ENCODE measurements at regions not wholly inside any gene's neighbourhood (a gene's known extent, or its start where the extent isn't known, plus 50 kb on each side); places are given as distances from the start of the nearest gene placed in this dataset.

DNA sequence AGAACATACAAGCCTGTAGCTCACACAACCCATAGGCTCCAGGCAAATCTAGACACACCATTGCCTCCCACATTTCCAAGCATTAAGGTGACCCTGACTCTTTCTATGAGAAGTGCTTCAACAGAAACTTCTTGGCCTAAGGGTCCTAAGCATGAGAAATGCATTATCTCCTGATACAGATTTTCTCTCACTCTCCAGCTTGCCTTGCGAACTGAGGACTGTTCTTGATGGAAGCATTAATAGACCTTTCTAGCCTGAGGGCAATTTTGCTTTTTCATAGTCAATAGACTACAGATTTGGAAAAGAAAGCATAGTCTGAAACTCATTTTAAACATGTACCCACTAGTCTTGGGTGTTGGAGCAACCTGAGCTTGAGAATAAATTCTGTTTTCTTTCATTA, 1801.3 kb upstream of the PCDH7 start (continued):
- no peak for TF ChIP-seq ATF7 (IDR thresholded peaks at IDR 0.05; ENCODE audit: low read depth)

DNA sequence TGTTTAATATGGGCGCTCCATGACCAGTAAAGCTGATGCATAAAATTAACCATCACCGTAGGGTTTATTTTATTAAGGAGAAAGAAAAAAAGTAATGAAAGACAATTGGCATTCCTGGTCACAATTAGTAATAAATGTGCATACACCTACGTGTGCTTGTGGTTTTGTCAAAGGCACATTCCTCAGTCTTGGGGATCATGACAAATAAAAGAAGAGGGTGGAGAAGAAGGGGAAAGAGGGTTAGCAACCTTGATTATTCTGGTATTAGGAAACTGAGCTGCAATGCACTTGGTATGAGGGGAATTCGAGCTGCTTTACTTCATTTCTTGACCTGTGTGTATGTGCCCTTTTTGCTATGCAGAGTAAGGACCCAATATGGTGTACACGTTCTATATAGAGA, 1798.3 kb upstream of the PCDH7 start:
- no peak overlapping the region for H3K4me3 ChIP-seq
- H3K27me3 ChIP-seq (replicated peaks in 1 of 2; ENCODE audit: control insufficient read depth in 2 of 2, insufficient read depth in 2 of 2, low read length in 1 of 2) = no peaks in the 10 kb centered on the region
- no peaks in the 10 kb centered on the region for H3K36me3 ChIP-seq (ENCODE audit: control insufficient read depth in 2 of 2, insufficient read depth in 2 of 2, low read length in 1 of 2)
- WGBS (ENCODE audit: insufficient coverage, insufficient replicate concordance, low lambda C conversion rate, missing lambda C conversion rate) = 9% methylated on average over 5 of the region's 5 CpGs
- H3K4me1 ChIP-seq (ENCODE audit: control insufficient read depth, insufficient read depth, low read length) = no peaks in the 10 kb centered on the region
- ChIA-PET RAD21 (ENCODE audit: unreplicated experiment) (interaction anchor here (0.6 kb wide), 1 partner anchor 171 kb away, joined by 4 read pairs; no protein-coding TSS in a partner anchor), SMC1A (ENCODE audit: uncharacterized antibody, unreplicated experiment) (no interaction called here), POLR2A (no interaction called here), CTCF (no interaction called here)
- BruUV-seq (replicated peaks) = no TSS peak
- H3K4me2 ChIP-seq (ENCODE audit: control insufficient read depth, insufficient read depth) = no peak overlapping the region
- no peak for FAIRE-seq
- ATAC-seq = no peak
- no peak for DNase-seq (ENCODE audit: low read depth, low spot score)
- H4K20me1 ChIP-seq (ENCODE audit: control insufficient read depth, insufficient read depth) = no peaks in the 10 kb centered on the region
- H3K9ac ChIP-seq (ENCODE audit: control insufficient read depth, insufficient read depth, low read length) = no peak overlapping the region
- TF ChIP-seq GABPA (IDR thresholded peaks at IDR 0.05; ENCODE audit: low read depth) = no peak
- TF ChIP-seq RFX5 (IDR thresholded peaks at IDR 0.05; ENCODE audit: low read depth, low read length) = no peak
- TF ChIP-seq ZNF384 (IDR thresholded peaks at IDR 0.05; ENCODE audit: borderline replicate concordance, low read depth, low read length) = no peak
- TF ChIP-seq JUND (IDR thresholded peaks at IDR 0.05; ENCODE audit: low read depth, low read length) = no peak
- TF ChIP-seq SRF (IDR thresholded peaks at IDR 0.05; ENCODE audit: low read depth in 2 of 2, low read length in 2 of 2) = no peak
- TF ChIP-seq TAF1 (IDR thresholded peaks at IDR 0.05; ENCODE audit: borderline replicate concordance, low read depth, low read length) = no peak
- H3K79me2 ChIP-seq (ENCODE audit: control insufficient read depth, insufficient read depth, low read length) = no peaks in the 10 kb centered on the region
- H2AFZ ChIP-seq (ENCODE audit: control insufficient read depth, low read depth, low read length) = no peak overlapping the region
- no peaks in the 10 kb centered on the region for H3K9me3 ChIP-seq (replicated peaks; ENCODE audit: control insufficient read depth, insufficient read depth, low read length)
- no peak overlapping the region for H3K27ac ChIP-seq (ENCODE audit: control insufficient read depth, insufficient read depth)
- in situ Hi-C loops (cut with MboI) (no loop called here), intact Hi-C loops (cut with micrococcal nuclease; ENCODE audit: unreplicated experiment) (no loop called here)

DNA sequence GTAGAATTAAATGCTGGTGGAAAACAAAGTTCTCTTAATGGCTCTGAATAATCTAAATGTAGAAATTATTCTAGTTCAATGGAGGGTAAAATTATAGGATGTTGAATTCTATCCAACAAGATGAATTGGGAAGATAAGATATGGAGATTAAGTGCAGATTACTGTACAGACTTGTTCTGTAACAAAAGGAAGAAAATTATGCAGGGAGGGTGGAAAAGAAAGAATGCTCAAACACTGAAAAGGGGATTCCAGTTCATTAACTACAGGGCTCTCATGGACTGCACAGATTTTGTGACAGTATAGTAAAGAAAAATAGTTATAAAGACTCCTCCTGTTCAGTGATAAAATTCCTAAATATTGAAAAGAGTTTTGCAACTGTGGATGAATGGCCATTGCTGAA, 1794.0 kb upstream of the PCDH7 start:
- ChIA-PET RAD21 (ENCODE audit: unreplicated experiment) (no interaction called here), SMC1A (ENCODE audit: uncharacterized antibody, unreplicated experiment) (no interaction called here), CTCF (no interaction called here), POLR2A (no interaction called here)
- BruUV-seq (replicated peaks) = no TSS peak
- no peaks in the 10 kb centered on the region for H3K27me3 ChIP-seq (replicated peaks in 1 of 2; ENCODE audit: control insufficient read depth in 2 of 2, insufficient read depth in 2 of 2, low read length in 1 of 2)
- H3K27ac ChIP-seq (ENCODE audit: control insufficient read depth, insufficient read depth) = no peak overlapping the region
- no peaks in the 10 kb centered on the region for H3K9me3 ChIP-seq (replicated peaks; ENCODE audit: control insufficient read depth, insufficient read depth, low read length)
- H3K4me1 ChIP-seq (ENCODE audit: control insufficient read depth, insufficient read depth, low read length) = no peaks in the 10 kb centered on the region
- no peak overlapping the region for H3K9ac ChIP-seq (ENCODE audit: control insufficient read depth, insufficient read depth, low read length)
- FAIRE-seq = no peak
- H2AFZ ChIP-seq (ENCODE audit: control insufficient read depth, low read depth, low read length) = no peak overlapping the region
- DNase-seq (ENCODE audit: low read depth, low spot score) = no peak
- no peaks in the 10 kb centered on the region for H3K36me3 ChIP-seq (ENCODE audit: control insufficient read depth in 2 of 2, insufficient read depth in 2 of 2, low read length in 1 of 2)
- in situ Hi-C loops (cut with MboI) = no loop called here
- no peak overlapping the region for H3K4me2 ChIP-seq (ENCODE audit: control insufficient read depth, insufficient read depth)
- H4K20me1 ChIP-seq (ENCODE audit: control insufficient read depth, insufficient read depth) = no peaks in the 10 kb centered on the region
- no peak overlapping the region for H3K4me3 ChIP-seq
- no peak for ATAC-seq
- no peak for TF ChIP-seq KAT2A (conservative IDR thresholded peaks at IDR 0.05; ENCODE audit: control insufficient read depth, low read depth, low read length)
- no peak for TF ChIP-seq CEBPZ (IDR thresholded peaks at IDR 0.05; ENCODE audit: low read depth, low read length)
- intact Hi-C loops (cut with micrococcal nuclease; ENCODE audit: unreplicated experiment) = no loop called here
- no peaks in the 10 kb centered on the region for H3K79me2 ChIP-seq (ENCODE audit: control insufficient read depth, insufficient read depth, low read length)

Measured in GM12878 (cell line).